ENCODE measurements at regions not wholly inside any gene's neighbourhood (a gene's known extent, or its start where the extent isn't known, plus 50 kb on each side); places are given as distances from the start of the nearest gene placed in this dataset.
"Not testable (repeated sequence)": the region's sequence is repeated elsewhere in the genome, so short reads cannot be mapped to it uniquely, and the experiment has no call there.

- no peak for TF ChIP-seq POLR2A (IDR thresholded peaks at IDR 0.05; ENCODE audit: low read length)
- no peak for TF ChIP-seq GATA1 (IDR thresholded peaks at IDR 0.05; ENCODE audit: low read depth, low read length)
- DNase-seq = no peak
Observed at GRCh38 chrX:112270991-112271390, 188.4 kb upstream of the TRPC5 start.

- no peak for DNase-seq
- TF ChIP-seq POLR2A (IDR thresholded peaks at IDR 0.05; ENCODE audit: low read length) (no peak), GATA1 (IDR thresholded peaks at IDR 0.05; ENCODE audit: low read depth, low read length) (no peak)
Observed at GRCh38 chrX:112266136-112266535, 183.6 kb upstream of the TRPC5 start.

GRCh38 chrX:112259375-112259774 is 176.8 kb upstream of the TRPC5 start:
- TF ChIP-seq GATA1 (IDR thresholded peaks at IDR 0.05; ENCODE audit: low read depth, low read length) (no peak), POLR2A (IDR thresholded peaks at IDR 0.05; ENCODE audit: low read length) (no peak)
- no peak for DNase-seq

GRCh38 chrX:112254896-112255295 is 172.3 kb upstream of the TRPC5 start:
- TF ChIP-seq POLR2A (IDR thresholded peaks at IDR 0.05; ENCODE audit: low read length) (no peak), GATA1 (IDR thresholded peaks at IDR 0.05; ENCODE audit: low read depth, low read length) (no peak)
- no peak for DNase-seq

- TF ChIP-seq POLR2A (IDR thresholded peaks at IDR 0.05; ENCODE audit: low read length) (no peak), GATA1 (IDR thresholded peaks at IDR 0.05; ENCODE audit: low read depth, low read length) (no peak)
- no peak for DNase-seq
Observed at GRCh38 chrX:112247714-112248113, 165.1 kb upstream of the TRPC5 start.

- DNase-seq = no peak
- no peak for TF ChIP-seq POLR2A (IDR thresholded peaks at IDR 0.05; ENCODE audit: low read length)
- TF ChIP-seq GATA1 (IDR thresholded peaks at IDR 0.05; ENCODE audit: low read depth, low read length) = no peak
Observed at GRCh38 chrX:112235547-112235946, 153.0 kb upstream of the TRPC5 start.

- no peak for DNase-seq
- TF ChIP-seq GATA1 (IDR thresholded peaks at IDR 0.05; ENCODE audit: low read depth, low read length) = no peak
- TF ChIP-seq POLR2A (IDR thresholded peaks at IDR 0.05; ENCODE audit: low read length) = no peak
Observed at GRCh38 chrX:112233164-112233563, 150.6 kb upstream of the TRPC5 start.

- DNase-seq = not testable (repeated sequence)
Observed at GRCh38 chrX:112226795-112227194, 144.2 kb upstream of the TRPC5 start.

GRCh38 chrX:112223391-112223790 is 140.8 kb upstream of the TRPC5 start:
- no peak for TF ChIP-seq GATA1 (IDR thresholded peaks at IDR 0.05; ENCODE audit: low read depth, low read length)
- no peak for TF ChIP-seq POLR2A (IDR thresholded peaks at IDR 0.05; ENCODE audit: low read length)
- DNase-seq = no peak

- no peak for DNase-seq
- no peak for TF ChIP-seq POLR2A (IDR thresholded peaks at IDR 0.05; ENCODE audit: low read length)
Observed at GRCh38 chrX:112218388-112218787, 135.8 kb upstream of the TRPC5 start.

- TF ChIP-seq GATA1 (IDR thresholded peaks at IDR 0.05; ENCODE audit: low read depth, low read length) (no peak), POLR2A (IDR thresholded peaks at IDR 0.05; ENCODE audit: low read length) (no peak)
- no peak for DNase-seq
Observed at GRCh38 chrX:112211459-112211858, 128.9 kb upstream of the TRPC5 start.

GRCh38 chrX:112197840-112198239 is 115.3 kb upstream of the TRPC5 start:
- TF ChIP-seq GATA1 (IDR thresholded peaks at IDR 0.05; ENCODE audit: low read depth, low read length) = no peak
- TF ChIP-seq POLR2A (IDR thresholded peaks at IDR 0.05; ENCODE audit: low read length) = no peak
- DNase-seq = peak; percentile 4 to 39

GRCh38 chrX:112190646-112191045 is 108.1 kb upstream of the TRPC5 start:
- no peak for DNase-seq
- TF ChIP-seq POLR2A (IDR thresholded peaks at IDR 0.05; ENCODE audit: low read length) = no peak

- DNase-seq = not testable (repeated sequence)
Observed at GRCh38 chrX:112181361-112181760, 98.8 kb upstream of the TRPC5 start.

- TF ChIP-seq POLR2A (IDR thresholded peaks at IDR 0.05; ENCODE audit: low read length) = no peak
- TF ChIP-seq GATA1 (IDR thresholded peaks at IDR 0.05; ENCODE audit: low read depth, low read length) = no peak
- no peak for DNase-seq
Observed at GRCh38 chrX:112164420-112164819, 81.8 kb upstream of the TRPC5 start.

GRCh38 chrX:112163906-112164305 is 81.3 kb upstream of the TRPC5 start:
- no peak for TF ChIP-seq GATA1 (IDR thresholded peaks at IDR 0.05; ENCODE audit: low read depth, low read length)
- no peak for TF ChIP-seq POLR2A (IDR thresholded peaks at IDR 0.05; ENCODE audit: low read length)
- no peak for DNase-seq

Data from erythroblast (primary cell).